Uterus (tissue), 3 donors: ENCODE measurements at regions not wholly inside any gene's neighbourhood (a gene's known extent, or its start where the extent isn't known, plus 50 kb on each side); places are given as distances from the start of the nearest gene placed in this dataset.

Source experiments
- DNase-seq, 2 donors: peaks; one replicate each; pipeline ENCODE4 v3.0.0-alpha.2; 2019 to 2020
- H3K27ac ChIP-seq, 2 donors: fragments of 200-600 bp; sonication (generic); 1 replicate in 1 of 2; 2 replicates in 1 of 2; pipeline ENCODE4 v1.5.1; 2016 to 2018
- H3K27me3 ChIP-seq, 2 donors: fragments of 200-600 bp; sonication (generic); one replicate each; pipeline ENCODE4 v1.5.1; 2018 to 2019; ENCODE audit warnings: control low read depth in 1 of 2
- H3K36me3 ChIP-seq, 2 donors: fragments of 200-600 bp; sonication (generic); one replicate each; pipeline ENCODE4 v1.5.1; 2019; ENCODE audit warnings: control low read depth in 1 of 2
- H3K4me1 ChIP-seq, 2 donors: fragments of 200-600 bp; sonication (generic); one replicate each; pipeline ENCODE4 v1.5.1; 2018 to 2019; ENCODE audit warnings: control low read depth in 1 of 2
- H3K4me3 ChIP-seq, 2 donors: fragments of 200-600 bp; sonication (generic); 1 replicate in 1 of 2; 2 replicates in 1 of 2; pipeline ENCODE4 v1.5.1; 2018 to 2019; ENCODE audit warnings: mild to moderate bottlenecking in 1 of 2
- H3K9me3 ChIP-seq, 2 donors: fragments of 200-600 bp; sonication (generic); one replicate each; pipeline ENCODE4 v1.5.1; 2019; ENCODE audit warnings: control low read depth in 1 of 2
- POLR2A ChIP-seq, 2 donors: fragments of 450-650 bp; IDR thresholded peaks; one replicate each; pipeline ENCODE4 v1.6.1; 2016; ENCODE audit warnings: antibody characterized with exemption in 2 of 2, mild to moderate bottlenecking in 1 of 2, moderate library complexity in 1 of 2
- intact Hi-C: fragments of 100-400 bp; cut with DNase I; formaldehyde crosslinking; loops from one replicate; pipeline ENCODE4 v1.15.1; 2023; ENCODE audit warnings: low total_unique reads
- TF ChIP-seq, protein P1 (sequence below), 4 experiments: fragments of 200-600 bp in 2 of 4; fragments of 450-650 bp in 2 of 4; sonication (generic) in 2 of 4; IDR thresholded peaks; one replicate each; pipeline ENCODE4 v1.5.1; 2016 to 2019; ENCODE audit warnings: antibody characterized with exemption in 4 of 4, mild to moderate bottlenecking in 2 of 4, moderate library complexity in 1 of 4
- donor health status: DM: yes; HTN: yes; CAD: no.

DNA sequence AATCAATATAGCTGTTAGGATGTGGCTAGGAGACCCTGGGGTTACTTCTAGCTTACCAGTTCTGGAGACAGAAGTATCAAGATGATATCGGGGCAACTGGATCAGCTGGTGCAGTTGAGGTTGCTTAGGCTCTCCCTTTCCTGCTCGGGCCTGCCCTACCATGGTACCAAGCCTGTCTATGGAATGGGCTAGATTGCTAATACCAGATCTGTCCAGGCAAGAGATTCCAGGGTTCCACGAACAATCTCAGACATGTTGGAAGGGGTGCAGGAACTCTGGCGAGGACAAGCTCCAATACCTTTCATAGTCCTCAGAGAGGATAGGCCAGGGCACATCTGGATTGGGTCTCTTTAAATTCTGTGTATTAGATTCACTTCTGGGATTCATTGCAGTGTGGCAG is 53.8 kb downstream of the ADM start:
- Histone ChIP-seq H3K27me3 (no peaks in the 10 kb centered on the region), H3K4me3 (no peak overlapping the region), H3K27ac (no peak overlapping the region), H3K36me3 (no peaks in the 10 kb centered on the region), H3K4me1 (no peaks in the 10 kb centered on the region), H3K9me3 (no peaks in the 10 kb centered on the region)
- intact Hi-C loops: no loop called here
- no peak for DNase-seq
- TF ChIP-seq, protein P1, sequence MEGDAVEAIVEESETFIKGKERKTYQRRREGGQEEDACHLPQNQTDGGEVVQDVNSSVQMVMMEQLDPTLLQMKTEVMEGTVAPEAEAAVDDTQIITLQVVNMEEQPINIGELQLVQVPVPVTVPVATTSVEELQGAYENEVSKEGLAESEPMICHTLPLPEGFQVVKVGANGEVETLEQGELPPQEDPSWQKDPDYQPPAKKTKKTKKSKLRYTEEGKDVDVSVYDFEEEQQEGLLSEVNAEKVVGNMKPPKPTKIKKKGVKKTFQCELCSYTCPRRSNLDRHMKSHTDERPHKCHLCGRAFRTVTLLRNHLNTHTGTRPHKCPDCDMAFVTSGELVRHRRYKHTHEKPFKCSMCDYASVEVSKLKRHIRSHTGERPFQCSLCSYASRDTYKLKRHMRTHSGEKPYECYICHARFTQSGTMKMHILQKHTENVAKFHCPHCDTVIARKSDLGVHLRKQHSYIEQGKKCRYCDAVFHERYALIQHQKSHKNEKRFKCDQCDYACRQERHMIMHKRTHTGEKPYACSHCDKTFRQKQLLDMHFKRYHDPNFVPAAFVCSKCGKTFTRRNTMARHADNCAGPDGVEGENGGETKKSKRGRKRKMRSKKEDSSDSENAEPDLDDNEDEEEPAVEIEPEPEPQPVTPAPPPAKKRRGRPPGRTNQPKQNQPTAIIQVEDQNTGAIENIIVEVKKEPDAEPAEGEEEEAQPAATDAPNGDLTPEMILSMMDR (IDR thresholded peaks at IDR 0.05): no peak
- no peak for TF ChIP-seq POLR2A (IDR thresholded peaks at IDR 0.05)

DNA sequence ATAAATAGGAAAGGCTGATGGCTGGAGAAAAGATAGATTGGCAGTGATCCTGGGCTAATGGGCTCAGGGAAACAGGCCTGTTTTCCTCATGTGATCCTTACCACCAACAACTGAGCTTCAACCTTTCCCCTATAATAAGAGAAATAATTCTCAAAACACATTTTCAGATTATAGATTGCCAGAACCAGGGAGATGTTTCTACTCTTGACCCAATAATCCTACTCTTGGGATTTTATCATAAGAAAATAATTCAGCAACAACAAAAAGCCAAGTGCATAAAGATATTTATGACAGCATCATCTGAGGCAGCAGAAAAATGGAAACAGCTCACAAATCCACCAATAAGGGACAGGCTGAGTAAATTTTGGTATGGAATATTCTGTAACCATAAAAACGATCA is 54.3 kb downstream of the ADM start:
- TF ChIP-seq, protein P1 (IDR thresholded peaks at IDR 0.05): no peak
- no peak for TF ChIP-seq POLR2A (IDR thresholded peaks at IDR 0.05)
- H3K4me3 ChIP-seq: no peak overlapping the region
- intact Hi-C loops: no loop called here
- no peak for DNase-seq
- H3K36me3 ChIP-seq: no peaks in the 10 kb centered on the region
- H3K27ac ChIP-seq: no peak overlapping the region
- no peaks in the 10 kb centered on the region for H3K9me3 ChIP-seq
- no peaks in the 10 kb centered on the region for H3K27me3 ChIP-seq
- no peaks in the 10 kb centered on the region for H3K4me1 ChIP-seq

- H3K27me3 ChIP-seq: no peaks in the 10 kb centered on the region
- no peaks in the 10 kb centered on the region for H3K36me3 ChIP-seq
- DNase-seq: no peak
- H3K9me3 ChIP-seq: no peaks in the 10 kb centered on the region
- H3K27ac ChIP-seq: no peak overlapping the region
- TF ChIP-seq, protein P1 (IDR thresholded peaks at IDR 0.05): no peak
- no peak for TF ChIP-seq POLR2A (IDR thresholded peaks at IDR 0.05)
- intact Hi-C loops: no loop called here
- no peaks in the 10 kb centered on the region for H3K4me1 ChIP-seq
- no peak overlapping the region for H3K4me3 ChIP-seq
Measured at GRCh38 chr11:10360835-10361234, 56.0 kb downstream of the ADM start.

DNA sequence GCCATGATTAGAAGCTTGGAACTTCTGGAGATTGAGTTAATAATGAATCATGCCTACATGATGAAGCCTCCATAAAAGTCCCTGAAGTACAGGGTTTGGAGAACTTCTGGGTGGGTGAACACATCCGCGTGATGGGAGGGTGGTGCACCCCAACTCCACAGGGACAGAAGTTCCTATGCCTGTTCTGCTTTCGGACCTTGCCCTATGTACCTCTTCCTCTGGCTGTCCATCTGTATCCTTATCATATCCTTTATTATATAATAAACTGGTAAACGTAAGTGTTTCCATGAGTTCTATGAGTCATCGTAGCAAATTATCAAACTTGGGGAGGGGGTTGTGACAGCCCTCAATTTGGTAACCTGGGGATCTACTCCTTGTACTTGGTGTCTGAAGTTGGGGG is 60.2 kb downstream of the ADM start:
- TF ChIP-seq POLR2A (IDR thresholded peaks at IDR 0.05): no peak
- TF ChIP-seq, protein P1 (IDR thresholded peaks at IDR 0.05): no peak
- intact Hi-C loops: no loop called here
- no peaks in the 10 kb centered on the region for H3K36me3 ChIP-seq

GRCh38 chr11:10366568-10367331 is 61.9 kb downstream of the ADM start:
- DNase-seq: peak; percentile 84 to 87
- H3K36me3 ChIP-seq: no peaks in the 10 kb centered on the region
- intact Hi-C loops: no loop called here
- H3K4me3 ChIP-seq: no peak overlapping the region
- no peaks in the 10 kb centered on the region for H3K4me1 ChIP-seq
- TF ChIP-seq, protein P1 (IDR thresholded peaks at IDR 0.05): peak; percentile 48 to 81 (median 65)
- TF ChIP-seq POLR2A (IDR thresholded peaks at IDR 0.05): no peak
- H3K27me3 ChIP-seq: no peaks in the 10 kb centered on the region
- no peaks in the 10 kb centered on the region for H3K9me3 ChIP-seq
- peak overlapping the region; percentile 35 to 60 for H3K27ac ChIP-seq

More for the DNA sequence above, 60.2 kb downstream of the ADM start:
- Histone ChIP-seq H3K4me1 (no peaks in the 10 kb centered on the region), H3K27me3 (no peaks in the 10 kb centered on the region), H3K27ac (no peak overlapping the region), H3K4me3 (no peak overlapping the region), H3K9me3 (no peaks in the 10 kb centered on the region)
- no peak for DNase-seq
